ENCODE measurements at regions not wholly inside any gene's neighbourhood (a gene's known extent, or its start where the extent isn't known, plus 50 kb on each side); places are given as distances from the start of the nearest gene placed in this dataset.
"Not testable (repeated sequence)": the region's sequence is repeated elsewhere in the genome, so short reads cannot be mapped to it uniquely, and the experiment has no call there.

GRCh38 chr4:177494791-177495190 is 52.6 kb upstream of the AGA start:
- no peak for DNase-seq

GRCh38 chr4:177495626-177496025 is 53.4 kb upstream of the AGA start:
- not testable (repeated sequence) for DNase-seq

GRCh38 chr4:177499537-177499936 is 57.3 kb upstream of the AGA start:
- DNase-seq = no peak

- no peak for DNase-seq
Observed at GRCh38 chr4:177505171-177505615, 63.0 kb upstream of the AGA start.

GRCh38 chr4:177508662-177509061 is 66.4 kb upstream of the AGA start:
- no peak for DNase-seq

GRCh38 chr4:177509226-177509745 is 67.0 kb upstream of the AGA start:
- no peak for DNase-seq

GRCh38 chr4:177511611-177512010 is 69.4 kb upstream of the AGA start:
- DNase-seq = no peak

GRCh38 chr4:177512646-177513045 is 70.4 kb upstream of the AGA start:
- DNase-seq = no peak

- no peak for DNase-seq
Observed at GRCh38 chr4:177517862-177518261, 75.6 kb upstream of the AGA start.

- DNase-seq = no peak
Observed at GRCh38 chr4:177519481-177520260, 77.4 kb upstream of the AGA start.

GRCh38 chr4:177528620-177529019 is 86.4 kb upstream of the AGA start:
- no peak for DNase-seq

GRCh38 chr4:177530561-177530960 is 88.3 kb upstream of the AGA start:
- DNase-seq = no peak

GRCh38 chr4:177532358-177532757 is 90.1 kb upstream of the AGA start:
- no peak for DNase-seq

- DNase-seq = not testable (repeated sequence)
Observed at GRCh38 chr4:177534841-177535240, 92.6 kb upstream of the AGA start.

GRCh38 chr4:177546745-177547144 is 104.5 kb upstream of the AGA start:
- no peak for DNase-seq

- no peak for DNase-seq
Observed at GRCh38 chr4:177547985-177548384, 105.7 kb upstream of the AGA start.

GRCh38 chr4:177555007-177555574 is 112.9 kb upstream of the AGA start:
- no peak for DNase-seq

GRCh38 chr4:177557416-177557815 is 115.2 kb upstream of the AGA start:
- DNase-seq = no peak

GRCh38 chr4:177558995-177559394 is 116.8 kb upstream of the AGA start:
- DNase-seq = no peak

- no peak for DNase-seq
Observed at GRCh38 chr4:177562163-177562562, 119.9 kb upstream of the AGA start.

- no peak for DNase-seq
Observed at GRCh38 chr4:177562859-177563258, 120.6 kb upstream of the AGA start.

GRCh38 chr4:177566691-177567090 is 124.5 kb upstream of the AGA start:
- DNase-seq = no peak

- no peak for DNase-seq
Observed at GRCh38 chr4:177568931-177569330, 126.7 kb upstream of the AGA start.

GRCh38 chr4:177569434-177569833 is 127.2 kb upstream of the AGA start:
- no peak for DNase-seq

GRCh38 chr4:177573507-177573906 is 131.3 kb upstream of the AGA start:
- no peak for DNase-seq

Data from activated effector memory CD4-positive, alpha-beta T cell treated with Interleukin-2 at 50 U/mL for 16 hours (primary cell).